MG63 (cell line): ENCODE measurements at regions not wholly inside any gene's neighbourhood (a gene's known extent, or its start where the extent isn't known, plus 50 kb on each side); places are given as distances from the start of the nearest gene placed in this dataset.
A peak's percentile ranks its signal among the peaks of the same experiment; 100 is the strongest.

ENCODE experiments used
- DNase-seq: peaks from one replicate; pipeline ENCODE4 v3.0.0-alpha.2; 2020
- H3K27me3 ChIP-seq: fragments of 250-450 bp; sonication (Bioruptor Pico); 2 replicates; pipeline ENCODE4 v1.5.1; 2020; ENCODE audit warnings: mild to moderate bottlenecking, moderate library complexity
- H3K36me3 ChIP-seq: fragments of 250-450 bp; sonication (Bioruptor Pico); 2 replicates; pipeline ENCODE4 v1.5.1; 2020; ENCODE audit warnings: mild to moderate bottlenecking, moderate library complexity
- H3K4me3 ChIP-seq: fragments of 250-450 bp; sonication (Bioruptor Pico); 2 replicates; pipeline ENCODE4 v1.5.1; 2020; ENCODE audit warnings: mild to moderate bottlenecking, moderate library complexity
- H3K9me3 ChIP-seq: fragments of 250-450 bp; sonication (Bioruptor Pico); 2 replicates; pipeline ENCODE4 v1.5.1; 2020; ENCODE audit warnings: mild to moderate bottlenecking, moderate library complexity

DNA sequence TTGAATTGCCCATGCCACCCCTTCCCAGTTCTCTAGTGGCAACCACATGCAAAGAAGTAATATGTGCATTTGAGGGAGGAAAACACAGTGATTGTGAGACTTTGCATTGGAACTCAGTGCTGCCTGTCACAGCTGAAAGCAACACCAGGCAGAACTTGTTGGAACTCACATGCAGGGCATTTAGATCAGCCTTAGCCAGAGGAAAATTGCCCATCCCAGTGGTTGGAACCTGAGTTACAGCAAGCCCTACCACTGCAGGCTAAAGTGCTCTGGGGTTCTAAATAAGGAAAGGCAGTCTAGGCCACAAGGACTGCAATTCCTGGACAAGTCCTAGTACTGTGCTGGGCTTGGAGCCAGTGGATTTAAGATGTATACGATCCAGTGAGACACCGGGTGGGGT lies 245.3 kb upstream of the UFL1 start:
- H3K27me3 ChIP-seq = no peaks in the 10 kb centered on the region
- no peaks in the 10 kb centered on the region for H3K36me3 ChIP-seq
- H3K4me3 ChIP-seq = no peak overlapping the region
- no peaks in the 10 kb centered on the region for H3K9me3 ChIP-seq
- DNase-seq = no peak

DNA sequence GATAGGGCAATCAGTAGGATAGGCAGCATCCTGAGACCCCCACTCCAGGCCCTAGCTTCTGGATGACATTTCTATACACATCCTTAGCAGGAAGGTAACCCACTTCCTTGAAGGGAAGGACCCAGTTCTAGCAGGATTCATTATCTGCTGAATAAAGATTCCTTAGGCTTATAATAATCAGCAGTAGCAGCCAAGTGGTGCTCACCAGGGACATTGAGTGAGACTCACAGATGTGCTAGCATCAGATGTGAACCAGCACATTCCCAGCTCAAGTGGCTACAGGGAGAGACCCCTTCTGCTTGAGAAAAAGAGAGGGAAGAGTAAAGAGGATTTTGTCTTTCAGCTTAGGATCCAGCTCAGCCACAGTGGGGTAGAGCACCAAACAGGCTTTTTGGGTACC lies 244.8 kb upstream of the UFL1 start:
- Histone ChIP-seq H3K4me3 (no peak overlapping the region), H3K9me3 (no peaks in the 10 kb centered on the region), H3K27me3 (no peaks in the 10 kb centered on the region), H3K36me3 (no peaks in the 10 kb centered on the region)
- no peak for DNase-seq

DNA sequence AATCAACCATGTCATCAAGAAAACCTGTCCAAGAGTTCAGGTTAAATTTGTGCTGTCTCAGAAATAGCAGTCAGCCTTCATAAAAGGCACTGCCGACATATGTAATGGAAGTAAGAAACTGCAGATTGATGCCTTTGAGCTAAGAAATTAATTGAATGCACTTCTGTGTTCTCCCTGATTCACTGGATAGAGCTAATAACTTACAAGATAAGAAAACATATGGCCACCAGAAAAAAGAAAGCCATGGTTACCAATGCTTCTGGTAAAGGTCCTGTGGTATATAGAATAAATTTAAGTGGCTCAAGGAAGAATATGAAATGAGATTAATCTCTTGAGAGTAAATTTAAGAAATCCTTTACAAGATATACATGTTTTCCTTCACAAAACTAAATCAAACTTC lies 242.5 kb upstream of the UFL1 start:
- no peaks in the 10 kb centered on the region for H3K36me3 ChIP-seq
- H3K9me3 ChIP-seq = no peaks in the 10 kb centered on the region
- DNase-seq = no peak
- H3K27me3 ChIP-seq = no peaks in the 10 kb centered on the region
- no peak overlapping the region for H3K4me3 ChIP-seq

DNA sequence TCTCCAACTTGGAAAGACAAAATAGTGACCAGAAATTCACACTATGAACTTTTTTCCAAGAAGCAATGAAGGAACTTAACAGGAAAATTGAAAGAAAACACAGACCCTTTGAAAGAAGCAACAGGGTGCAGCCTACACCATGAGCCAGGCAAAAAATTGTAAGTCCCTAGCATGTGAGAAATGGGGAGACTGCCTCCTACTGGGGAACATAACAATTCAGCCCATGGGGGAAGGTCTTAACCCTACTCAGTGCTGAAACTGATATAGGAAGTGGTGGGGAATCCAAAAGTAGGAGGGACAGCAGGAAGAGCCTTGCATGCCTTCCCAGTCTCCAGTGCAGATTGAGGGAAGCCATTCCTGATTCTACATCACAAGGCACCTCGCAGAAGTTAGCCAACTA lies 235.1 kb upstream of the UFL1 start:
- H3K27me3 ChIP-seq = no peaks in the 10 kb centered on the region
- DNase-seq = no peak
- H3K36me3 ChIP-seq = no peaks in the 10 kb centered on the region
- no peaks in the 10 kb centered on the region for H3K9me3 ChIP-seq
- H3K4me3 ChIP-seq = no peak overlapping the region

DNA sequence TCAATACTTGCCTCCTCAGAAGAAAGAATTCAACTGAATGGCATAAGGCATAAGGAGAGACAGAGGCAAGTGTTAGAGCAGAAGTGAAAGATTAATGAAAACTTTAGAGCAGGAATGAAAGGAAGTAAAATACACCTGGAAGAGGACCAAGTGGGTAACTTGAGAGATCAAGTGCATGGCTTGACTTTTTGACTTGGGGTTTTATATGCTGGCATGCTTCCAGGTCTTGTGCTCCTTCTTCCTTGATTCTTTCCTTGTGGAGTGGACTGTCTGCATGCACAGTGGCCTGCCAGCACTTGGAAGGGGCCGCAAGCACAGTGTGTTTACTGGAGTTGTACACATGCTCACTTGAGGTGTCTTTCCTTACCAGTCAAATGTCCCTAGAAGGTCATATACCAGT lies 222.1 kb upstream of the UFL1 start:
- no peaks in the 10 kb centered on the region for H3K27me3 ChIP-seq
- H3K9me3 ChIP-seq = no peaks in the 10 kb centered on the region
- no peak for DNase-seq
- H3K36me3 ChIP-seq = no peaks in the 10 kb centered on the region
- H3K4me3 ChIP-seq = no peak overlapping the region

DNA sequence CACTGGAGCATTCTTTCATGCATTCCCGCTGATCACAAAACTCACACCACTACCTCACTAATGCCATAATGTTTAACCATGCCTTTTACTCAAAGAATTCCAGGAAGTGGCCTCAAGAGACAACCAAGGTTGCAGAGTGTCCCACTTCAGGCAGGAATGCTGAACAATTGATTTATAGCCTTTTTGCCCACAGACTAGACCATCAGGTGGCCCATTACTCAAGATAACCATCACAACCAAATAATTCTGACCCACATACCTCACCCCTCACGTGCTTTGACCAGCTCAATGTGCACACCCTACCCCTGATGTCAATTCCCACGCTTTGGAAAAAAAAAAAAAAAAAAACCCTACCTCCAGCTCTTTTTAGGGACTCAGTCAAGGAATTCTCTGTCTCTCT lies 220.6 kb upstream of the UFL1 start:
- H3K4me3 ChIP-seq = no peak overlapping the region
- no peak for DNase-seq
- no peaks in the 10 kb centered on the region for H3K36me3 ChIP-seq
- H3K9me3 ChIP-seq = no peaks in the 10 kb centered on the region
- no peaks in the 10 kb centered on the region for H3K27me3 ChIP-seq

DNA sequence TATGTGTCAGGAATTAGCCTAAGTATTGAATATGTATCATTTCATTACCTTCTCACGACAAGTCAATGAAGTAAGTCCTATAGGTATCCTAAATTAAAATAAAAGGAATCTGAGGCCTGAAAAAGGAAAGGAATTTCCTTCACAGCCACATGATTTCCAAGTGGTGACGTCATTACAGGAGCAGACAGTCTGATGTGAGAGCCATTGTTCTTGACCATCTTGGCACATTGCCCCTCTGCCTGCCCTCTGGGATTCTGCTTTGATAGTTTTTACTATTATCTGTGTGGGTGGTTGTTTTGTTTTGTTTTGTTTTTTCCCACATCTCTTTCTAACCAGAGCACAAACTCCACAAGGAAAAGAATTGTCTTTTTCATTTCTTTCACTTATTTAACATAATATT lies 219.8 kb upstream of the UFL1 start:
- Histone ChIP-seq H3K36me3 (no peaks in the 10 kb centered on the region), H3K27me3 (no peaks in the 10 kb centered on the region), H3K9me3 (no peaks in the 10 kb centered on the region), H3K4me3 (no peak overlapping the region)
- peak; percentile 2 for DNase-seq

DNA sequence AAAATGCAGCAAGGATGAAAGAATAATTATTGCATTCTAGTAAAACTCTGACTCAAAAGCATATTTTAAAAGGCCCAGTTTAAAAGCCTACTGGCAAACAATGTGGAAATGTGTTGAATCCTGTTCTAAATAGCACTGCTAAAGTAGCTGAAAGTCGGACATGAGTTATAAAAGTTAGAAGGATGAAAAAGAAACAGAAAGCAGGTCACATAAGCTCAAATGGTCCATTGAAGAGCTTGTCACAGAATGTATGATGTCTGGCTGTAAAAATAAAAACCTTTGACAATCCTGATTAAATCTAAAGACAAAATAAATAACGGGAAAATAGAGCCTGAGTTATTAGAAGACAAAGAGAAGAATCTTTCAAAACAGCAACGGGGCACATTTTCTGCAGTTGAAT lies 218.6 kb upstream of the UFL1 start:
- no peak overlapping the region for H3K4me3 ChIP-seq
- H3K36me3 ChIP-seq = no peaks in the 10 kb centered on the region
- no peaks in the 10 kb centered on the region for H3K27me3 ChIP-seq
- no peaks in the 10 kb centered on the region for H3K9me3 ChIP-seq
- no peak for DNase-seq

DNA sequence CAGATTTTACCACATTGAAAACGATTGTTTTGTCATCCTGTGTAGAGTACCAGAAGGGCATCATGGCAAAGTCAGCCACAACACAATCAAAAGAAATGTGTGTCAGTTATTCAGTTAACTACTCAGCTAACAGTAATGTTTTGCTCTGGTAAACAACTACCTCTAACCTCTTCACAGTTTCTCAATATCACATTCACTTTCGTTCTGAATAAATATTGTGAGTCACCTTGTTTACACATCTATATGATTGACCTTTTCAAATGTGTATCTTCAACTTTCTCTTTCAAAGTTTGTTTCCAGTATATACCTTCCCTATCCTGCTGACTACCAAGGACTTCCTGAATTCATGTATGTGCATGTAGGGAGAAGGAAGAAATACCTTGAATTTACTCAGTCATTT lies 216.6 kb upstream of the UFL1 start:
- H3K9me3 ChIP-seq = no peaks in the 10 kb centered on the region
- H3K4me3 ChIP-seq = no peak overlapping the region
- no peaks in the 10 kb centered on the region for H3K36me3 ChIP-seq
- no peak for DNase-seq
- H3K27me3 ChIP-seq = no peaks in the 10 kb centered on the region; the same call in 1 of the 2 replicates

DNA sequence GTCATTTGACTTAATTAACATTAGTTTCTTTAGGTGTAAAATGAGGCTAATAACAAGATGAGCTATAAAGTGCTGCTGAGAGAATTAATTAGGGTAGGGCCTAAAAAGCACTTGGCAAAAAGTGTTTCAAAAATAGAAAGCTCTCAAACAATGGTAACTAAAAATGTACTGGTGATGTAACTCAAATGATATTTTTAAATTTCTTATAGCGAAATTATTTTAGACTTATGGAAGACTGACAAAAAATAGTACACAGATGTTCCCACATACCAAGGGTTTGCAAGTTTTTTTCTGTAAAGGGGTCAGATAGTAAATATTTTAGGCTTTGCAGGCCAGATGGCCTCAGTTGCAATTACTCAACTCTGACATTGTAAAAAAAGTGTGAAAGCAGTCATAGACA lies 190.7 kb upstream of the UFL1 start:
- DNase-seq = no peak
- Histone ChIP-seq H3K4me3 (no peak overlapping the region), H3K27me3 (no peaks in the 10 kb centered on the region), H3K36me3 (no peaks in the 10 kb centered on the region), H3K9me3 (no peaks in the 10 kb centered on the region)

DNA sequence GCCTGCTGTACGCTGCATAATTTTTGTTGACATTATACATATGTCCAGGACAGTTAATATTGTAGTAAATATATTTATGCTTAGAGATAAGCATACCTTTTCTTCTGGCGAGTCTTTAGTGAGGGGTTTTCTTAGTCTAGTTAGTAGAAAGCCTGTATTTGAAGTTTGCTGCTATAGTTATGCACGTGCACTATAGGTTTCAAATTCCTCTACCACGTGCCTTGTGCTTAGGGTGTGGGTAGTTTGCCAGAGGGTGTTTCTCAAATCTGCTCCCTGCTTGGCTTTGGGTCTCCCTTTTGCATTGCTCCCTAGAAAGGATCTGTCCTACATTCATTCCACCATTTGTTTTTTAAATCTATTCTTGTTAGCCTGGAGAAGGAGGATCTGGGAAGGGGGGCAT lies 181.4 kb upstream of the UFL1 start:
- Histone ChIP-seq H3K9me3 (no peaks in the 10 kb centered on the region), H3K4me3 (no peak overlapping the region), H3K36me3 (no peaks in the 10 kb centered on the region), H3K27me3 (no peaks in the 10 kb centered on the region)
- DNase-seq = no peak

DNA sequence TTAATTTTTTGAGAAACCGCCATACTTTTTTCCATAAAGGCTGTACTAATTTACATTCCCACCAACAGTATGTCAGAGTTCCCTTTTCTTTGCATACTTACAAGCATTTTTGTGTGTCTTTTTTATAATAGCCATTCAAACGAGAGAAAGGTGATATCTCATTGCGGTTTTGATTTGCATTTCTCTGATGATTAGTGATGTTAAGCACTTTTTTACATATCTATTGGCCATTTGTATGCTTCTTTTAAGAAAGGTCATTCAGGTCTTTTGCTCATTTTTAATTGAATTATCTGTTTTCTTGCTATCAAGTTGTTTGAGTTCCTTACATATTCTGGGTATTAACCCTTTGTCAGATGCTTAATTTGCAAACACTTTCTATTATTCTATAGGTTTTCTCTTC lies 176.1 kb upstream of the UFL1 start:
- no peak for DNase-seq

DNA sequence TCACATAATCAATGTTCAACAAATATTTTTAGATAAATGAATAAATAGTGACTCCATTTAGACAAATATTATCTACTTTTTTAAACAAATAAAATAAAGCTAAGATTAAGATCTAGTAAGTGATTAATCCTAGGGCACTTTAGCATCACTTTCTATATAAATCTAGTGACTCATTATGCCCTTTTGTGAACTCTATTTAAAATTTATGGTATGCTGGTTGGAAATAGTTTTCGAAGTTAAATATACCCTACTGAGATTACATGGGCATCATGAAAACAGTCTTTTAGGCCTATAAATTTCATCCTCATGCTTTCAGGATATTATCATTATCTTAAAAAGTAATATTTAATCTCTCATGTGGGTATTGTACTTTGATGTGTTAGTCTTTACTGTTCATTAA lies 140.4 kb upstream of the UFL1 start:
- no peak for DNase-seq
- Histone ChIP-seq H3K9me3 (no peaks in the 10 kb centered on the region), H3K4me3 (no peak overlapping the region), H3K36me3 (no peaks in the 10 kb centered on the region), H3K27me3 (no peaks in the 10 kb centered on the region)

More for the DNA sequence above, 176.1 kb upstream of the UFL1 start:
- H3K9me3 ChIP-seq = no peaks in the 10 kb centered on the region
- no peaks in the 10 kb centered on the region for H3K36me3 ChIP-seq
- H3K4me3 ChIP-seq = no peak overlapping the region
- no peaks in the 10 kb centered on the region for H3K27me3 ChIP-seq

DNA sequence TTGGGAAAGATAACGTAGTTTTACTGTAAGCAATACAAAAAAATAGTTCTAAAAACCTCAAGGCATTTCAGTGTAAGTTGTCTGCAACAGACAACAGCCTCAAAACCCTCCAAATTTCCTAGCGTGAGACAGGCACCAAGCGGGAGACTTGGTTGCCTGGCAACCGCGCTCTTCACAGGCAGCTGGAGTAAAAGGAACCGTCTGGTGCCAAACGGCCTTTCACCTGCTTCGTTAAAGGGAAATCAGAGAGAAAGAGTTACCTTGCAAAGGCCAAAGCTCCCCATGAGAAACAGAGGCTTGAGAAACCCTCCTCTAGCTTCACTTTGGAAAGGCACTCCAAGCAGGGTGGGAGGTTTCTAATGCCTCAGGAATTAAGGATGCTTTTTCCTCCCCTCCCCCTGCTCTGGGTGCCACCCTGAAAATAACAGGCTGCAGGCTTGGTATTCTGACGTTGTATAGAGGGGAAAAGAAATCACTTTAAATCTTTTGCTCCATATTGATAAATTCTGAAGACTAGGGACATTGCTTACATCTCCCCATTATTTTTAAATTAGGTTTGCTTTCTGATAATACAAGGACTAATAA lies 129.7 kb upstream of the UFL1 start:
- Histone ChIP-seq H3K36me3 (no peaks in the 10 kb centered on the region), H3K27me3 (no peaks in the 10 kb centered on the region), H3K4me3 (no peak overlapping the region), H3K9me3 (no peaks in the 10 kb centered on the region)
- DNase-seq = peak; percentile 47

DNA sequence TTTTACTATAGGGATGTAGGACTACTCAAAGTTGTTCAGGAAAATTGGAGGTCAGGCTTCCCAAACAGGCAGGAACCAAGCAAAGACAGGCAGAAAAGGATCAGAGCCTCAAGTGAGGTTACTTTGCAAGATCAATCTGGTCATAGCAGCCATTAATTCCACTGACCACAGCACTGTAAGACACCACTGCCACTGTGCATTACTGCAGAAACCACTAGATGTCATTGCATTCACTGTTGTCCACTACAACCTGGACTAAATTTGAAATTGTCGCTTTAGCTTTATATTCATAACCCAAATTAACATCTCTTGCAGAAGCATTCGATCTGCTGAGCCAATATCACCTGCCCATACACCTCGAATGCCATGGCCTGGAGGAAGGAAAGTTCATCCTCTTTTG lies 126.9 kb upstream of the UFL1 start:
- H3K36me3 ChIP-seq = no peaks in the 10 kb centered on the region
- DNase-seq = no peak

DNA sequence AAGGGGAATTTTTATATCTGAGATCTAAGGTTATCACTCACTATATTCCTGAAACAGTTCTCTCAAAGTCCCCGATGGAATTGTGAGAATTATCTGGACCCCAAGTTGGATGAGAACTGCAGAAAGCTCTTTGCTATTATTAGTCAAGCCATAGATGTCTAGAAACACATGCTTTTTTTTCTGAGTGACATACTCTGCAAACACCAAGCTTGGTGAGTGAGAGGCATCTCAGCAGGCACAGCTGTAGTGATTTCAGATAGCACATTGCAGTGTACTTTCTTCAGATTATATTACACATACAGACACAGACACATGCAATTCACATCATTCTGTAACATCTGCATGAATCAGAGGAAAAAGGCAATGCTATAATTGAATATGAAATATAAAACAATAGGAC lies 111.1 kb upstream of the UFL1 start:
- no peaks in the 10 kb centered on the region for H3K9me3 ChIP-seq
- no peaks in the 10 kb centered on the region for H3K36me3 ChIP-seq
- H3K27me3 ChIP-seq = no peaks in the 10 kb centered on the region
- no peak overlapping the region for H3K4me3 ChIP-seq
- DNase-seq = no peak

More for the DNA sequence above, 126.9 kb upstream of the UFL1 start:
- H3K4me3 ChIP-seq = no peak overlapping the region
- no peaks in the 10 kb centered on the region for H3K27me3 ChIP-seq
- H3K9me3 ChIP-seq = no peaks in the 10 kb centered on the region

DNA sequence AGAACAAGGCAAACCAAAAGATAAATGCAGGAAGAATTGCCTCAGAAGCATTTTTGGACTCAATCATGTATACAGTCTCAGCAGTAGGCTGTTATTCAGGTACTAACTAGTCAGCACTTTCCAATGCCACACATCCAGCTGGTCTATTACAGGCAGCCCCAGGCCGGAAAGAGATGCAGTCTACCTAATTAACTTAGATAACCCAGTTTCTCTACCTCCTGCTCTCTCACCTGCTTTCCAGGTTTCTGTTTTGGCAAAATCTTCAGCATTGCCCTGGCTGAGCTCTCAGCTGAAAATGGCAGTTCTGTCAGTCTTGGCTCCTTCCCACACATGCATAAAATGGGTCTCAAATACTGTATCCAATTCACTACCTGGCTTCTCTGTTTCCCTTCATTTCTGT lies 101.3 kb upstream of the UFL1 start:
- Histone ChIP-seq H3K36me3 (no peaks in the 10 kb centered on the region), H3K4me3 (no peak overlapping the region), H3K9me3 (no peaks in the 10 kb centered on the region), H3K27me3 (no peaks in the 10 kb centered on the region)
- no peak for DNase-seq

DNA sequence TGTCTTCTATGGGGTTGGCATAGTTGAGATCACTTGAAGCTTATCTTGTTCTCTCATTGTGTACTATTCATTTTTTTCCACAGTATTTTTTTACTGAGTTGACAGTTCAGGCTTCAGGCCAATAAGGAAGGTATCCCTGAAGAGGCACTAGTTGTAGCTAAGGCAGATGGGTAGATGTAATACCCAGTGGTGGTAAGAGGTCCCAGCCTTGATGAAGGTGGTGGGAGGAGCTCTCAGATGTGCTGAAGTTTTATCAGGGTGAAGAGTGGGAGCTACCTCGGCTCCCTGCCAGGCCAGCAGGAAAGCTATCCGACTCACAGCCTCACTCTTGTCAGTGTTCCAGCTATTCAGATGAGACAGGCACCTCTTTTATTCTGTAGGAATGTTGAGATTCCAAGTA lies 87.7 kb upstream of the UFL1 start:
- no peaks in the 10 kb centered on the region for H3K36me3 ChIP-seq
- no peak for DNase-seq

DNA sequence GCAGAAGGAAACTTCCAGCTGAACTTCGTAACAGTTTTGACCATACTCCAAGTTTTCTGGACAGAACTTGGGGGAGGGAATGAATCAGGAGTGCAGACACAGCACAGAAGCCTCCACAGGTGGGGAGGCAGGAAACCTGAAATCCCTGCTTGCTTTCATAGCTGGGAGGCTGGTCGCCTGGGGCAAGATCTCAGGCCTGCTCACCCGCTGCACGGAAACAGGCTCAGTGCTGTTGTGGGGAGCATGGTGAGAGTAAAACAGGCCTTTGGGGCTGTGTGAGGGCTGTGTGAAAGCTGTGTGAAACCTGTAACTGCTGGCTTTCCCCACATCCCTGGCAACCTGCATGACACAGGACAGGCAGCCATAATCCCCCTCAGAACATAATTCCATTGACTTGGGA lies 85.2 kb upstream of the UFL1 start:
- DNase-seq = no peak
- Histone ChIP-seq H3K36me3 (no peaks in the 10 kb centered on the region), H3K27me3 (no peaks in the 10 kb centered on the region), H3K4me3 (no peak overlapping the region), H3K9me3 (no peaks in the 10 kb centered on the region)

More for the DNA sequence above, 87.7 kb upstream of the UFL1 start:
- H3K27me3 ChIP-seq = no peaks in the 10 kb centered on the region
- H3K4me3 ChIP-seq = no peak overlapping the region
- no peaks in the 10 kb centered on the region for H3K9me3 ChIP-seq
